Thoracic aorta (tissue), 2 donors: ENCODE measurements at regions not wholly inside any gene's neighbourhood (a gene's known extent, or its start where the extent isn't known, plus 50 kb on each side); places are given as distances from the start of the nearest gene placed in this dataset.

Experiments used
- ATAC-seq: fragments of 150-250 bp; one replicate; pipeline ENCODE4 v1.8.0; 2017; ENCODE audit warnings: low read depth; ENCODE audit not compliant: insufficient number of reproducible peaks, low FRiP score
- DNase-seq: peaks from one replicate; pipeline ENCODE4 v3.0.0-alpha.2; 2020; ENCODE audit warnings: low spot score
- H3K27ac ChIP-seq, 2 donors: fragments of 200-600 bp; sonication (generic); 1 replicate in 1 of 2; 2 replicates in 1 of 2; pipeline ENCODE4 v1.5.1; 2016; ENCODE audit warnings: mild to moderate bottlenecking in 2 of 2, moderate library complexity in 2 of 2
- H3K27me3 ChIP-seq: fragments of 200-600 bp; sonication (generic); replicated peaks from 2 replicates; pipeline ENCODE4 v1.6.0; 2016; ENCODE audit warnings: mild to moderate bottlenecking; ENCODE audit not compliant: insufficient read depth
- H3K36me3 ChIP-seq: fragments of 200-600 bp; sonication (generic); one replicate; pipeline ENCODE4 v1.5.1; 2016
- H3K4me1 ChIP-seq, 2 donors: fragments of 200-600 bp; sonication (generic); 1 replicate in 1 of 2; 2 replicates in 1 of 2; pipeline versions ENCODE4 v1.5.1 to v1.6.0; 2016; ENCODE audit warnings: low read depth in 2 of 2, mild to moderate bottlenecking in 1 of 2; ENCODE audit not compliant: control insufficient read depth in 1 of 2
- H3K4me3 ChIP-seq: fragments of 200-600 bp; sonication (generic); 2 replicates; pipeline ENCODE4 v1.5.1; 2016; ENCODE audit warnings: mild to moderate bottlenecking
- H3K9me3 ChIP-seq: fragments of 200-600 bp; sonication (generic); 2 replicates; pipeline ENCODE4 v1.5.1; 2016
- CTCF ChIP-seq: fragments of 200-600 bp; sonication (generic); IDR thresholded peaks from one replicate; pipeline ENCODE4 v1.5.1; 2019; ENCODE audit warnings: antibody characterized with exemption

DNA sequence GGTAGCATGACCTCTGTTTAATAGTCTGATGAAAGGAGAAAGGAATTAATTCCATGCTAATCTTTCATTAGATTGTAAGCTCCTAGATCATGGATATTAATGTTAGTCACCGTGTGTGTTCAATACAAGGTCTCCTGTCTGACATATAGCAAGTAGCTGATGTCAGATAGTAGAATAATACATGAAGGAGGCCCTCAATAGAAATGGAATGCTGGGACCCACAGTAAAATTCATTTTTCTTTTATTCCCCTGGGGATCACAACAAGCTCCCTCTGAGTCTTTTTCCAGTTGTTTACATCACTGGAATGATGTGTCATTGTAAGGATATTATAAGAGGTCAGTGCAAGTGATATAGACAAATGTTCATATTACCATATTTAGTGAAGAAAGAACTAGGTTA, 240.3 kb upstream of the TRPC7 start:
- no peak overlapping the region for H3K4me3 ChIP-seq
- no peak overlapping the region for H3K27ac ChIP-seq
- no peak for DNase-seq
- H3K9me3 ChIP-seq, result no peaks in the 10 kb centered on the region
- TF ChIP-seq CTCF, result no peak
- no peaks in the 10 kb centered on the region for H3K27me3 ChIP-seq
- ATAC-seq, result no peak
- H3K4me1 ChIP-seq, result no peaks in the 10 kb centered on the region
- H3K36me3 ChIP-seq, result no peaks in the 10 kb centered on the region

- no peak for DNase-seq
- no peaks in the 10 kb centered on the region for H3K36me3 ChIP-seq
- no peak overlapping the region for H3K27ac ChIP-seq
- TF ChIP-seq CTCF, result no peak
- H3K9me3 ChIP-seq, result no peaks in the 10 kb centered on the region
- H3K4me1 ChIP-seq, result no peaks in the 10 kb centered on the region
- H3K27me3 ChIP-seq, result no peaks in the 10 kb centered on the region
- H3K4me3 ChIP-seq, result no peak overlapping the region
- ATAC-seq, result no peak
Observed at GRCh38 chr5:136600306-136600705, 235.0 kb upstream of the TRPC7 start.

DNA sequence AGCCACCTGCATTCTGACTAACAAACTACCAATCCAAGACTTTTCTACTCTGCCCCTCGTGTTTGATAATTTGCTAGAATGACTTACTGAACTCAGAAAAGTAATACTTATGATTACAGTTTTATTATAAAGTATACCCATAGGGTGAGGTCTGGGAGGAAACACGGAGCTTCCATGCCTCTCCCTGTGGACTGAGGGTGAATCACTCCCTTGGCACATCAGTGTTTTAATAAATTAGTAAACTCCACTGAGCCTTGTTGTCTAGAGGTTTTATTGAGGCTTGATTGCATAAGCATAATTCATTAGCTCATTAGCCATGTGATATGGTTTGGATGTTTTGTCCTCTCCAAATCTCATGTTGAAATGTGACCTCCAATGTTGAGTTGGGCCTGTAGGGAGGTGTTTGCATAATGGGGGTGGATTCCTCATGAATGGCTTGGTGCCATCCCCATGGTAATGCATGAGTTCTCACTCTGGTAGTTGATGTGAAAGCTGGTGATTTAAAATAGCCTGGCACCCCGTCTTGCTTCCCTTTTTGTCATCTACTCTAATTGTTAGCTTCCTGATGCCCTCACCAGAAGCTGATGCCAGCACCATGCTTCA, 233.6 kb upstream of the TRPC7 start:
- TF ChIP-seq CTCF, result no peak

GRCh38 chr5:136594416-136594815, 229.1 kb upstream of the TRPC7 start:
- ATAC-seq (no peak), DNase-seq (no peak)
- Histone ChIP-seq H3K4me3 (no peak overlapping the region), H3K4me1 (no peaks in the 10 kb centered on the region), H3K27ac (no peak overlapping the region), H3K9me3 (no peaks in the 10 kb centered on the region), H3K27me3 (no peaks in the 10 kb centered on the region), H3K36me3 (no peaks in the 10 kb centered on the region)
- no peak for TF ChIP-seq CTCF

More for the DNA sequence above, 233.6 kb upstream of the TRPC7 start:
- Histone ChIP-seq H3K27me3 (no peaks in the 10 kb centered on the region), H3K4me3 (no peak overlapping the region), H3K36me3 (no peaks in the 10 kb centered on the region), H3K4me1 (no peaks in the 10 kb centered on the region), H3K27ac (no peak overlapping the region), H3K9me3 (no peaks in the 10 kb centered on the region)
- no peak for ATAC-seq
- DNase-seq, result no peak

DNA sequence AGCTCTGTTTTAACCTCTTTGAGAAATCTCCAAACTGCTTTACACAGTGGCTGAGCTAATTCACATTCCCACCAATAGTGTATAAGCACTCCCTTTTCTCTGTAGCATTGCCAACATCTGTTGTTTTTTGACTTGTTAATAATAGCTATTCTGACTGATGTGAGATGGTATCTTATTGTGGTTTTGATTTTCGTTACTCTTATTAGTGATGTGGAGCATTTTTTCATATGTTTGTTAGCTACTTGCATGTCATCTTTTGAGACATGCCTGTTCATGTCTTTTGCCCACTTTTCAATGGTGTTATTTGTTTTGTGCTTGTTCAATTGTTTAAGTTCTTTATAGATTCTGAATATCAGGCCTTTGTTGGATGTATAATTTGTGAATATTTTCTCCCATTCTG, 225.2 kb upstream of the TRPC7 start:
- no peak overlapping the region for H3K4me3 ChIP-seq
- no peaks in the 10 kb centered on the region for H3K4me1 ChIP-seq
- ATAC-seq (no peak), DNase-seq (no peak)
- no peak overlapping the region for H3K27ac ChIP-seq
- no peak for TF ChIP-seq CTCF
- no peaks in the 10 kb centered on the region for H3K36me3 ChIP-seq
- H3K9me3 ChIP-seq, result no peaks in the 10 kb centered on the region
- no peaks in the 10 kb centered on the region for H3K27me3 ChIP-seq
